ENCODE measurements at regions not wholly inside any gene's neighbourhood (a gene's known extent, or its start where the extent isn't known, plus 50 kb on each side); places are given as distances from the start of the nearest gene placed in this dataset.
"Not testable (repeated sequence)": the region's sequence is repeated elsewhere in the genome, so short reads cannot be mapped to it uniquely, and the experiment has no call there.

- no peak for DNase-seq (ENCODE audit: low spot score)
Observed at GRCh38 chr6:85283436-85283835, 166.4 kb upstream of the NT5E start.

- DNase-seq (ENCODE audit: low spot score): no peak
Observed at GRCh38 chr6:85278466-85279035, 171.3 kb upstream of the NT5E start.

GRCh38 chr6:85276026-85276425 lies 173.9 kb upstream of the NT5E start:
- DNase-seq (ENCODE audit: low spot score): not testable (repeated sequence)

- DNase-seq (ENCODE audit: low spot score): no peak
Observed at GRCh38 chr6:85275338-85275985, 174.4 kb upstream of the NT5E start.

GRCh38 chr6:85273870-85274269 lies 176.0 kb upstream of the NT5E start:
- no peak for DNase-seq (ENCODE audit: low spot score)

- no peak for DNase-seq (ENCODE audit: low spot score)
Observed at GRCh38 chr6:85273046-85273445, 176.8 kb upstream of the NT5E start.

GRCh38 chr6:85272592-85272991 lies 177.3 kb upstream of the NT5E start:
- no peak for DNase-seq (ENCODE audit: low spot score)

- no peak for DNase-seq (ENCODE audit: low spot score)
Observed at GRCh38 chr6:85262621-85263020, 187.3 kb upstream of the NT5E start.

GRCh38 chr6:85261271-85261670 lies 188.6 kb upstream of the NT5E start:
- DNase-seq (ENCODE audit: low spot score): no peak

GRCh38 chr6:85255661-85256060 lies 194.2 kb upstream of the NT5E start:
- no peak for DNase-seq (ENCODE audit: low spot score)

- DNase-seq (ENCODE audit: low spot score): no peak
Observed at GRCh38 chr6:85252552-85252951, 197.3 kb upstream of the NT5E start.

- no peak for DNase-seq (ENCODE audit: low spot score)
Observed at GRCh38 chr6:85252085-85252484, 197.8 kb upstream of the NT5E start.

GRCh38 chr6:85251300-85251699 lies 198.6 kb upstream of the NT5E start:
- DNase-seq (ENCODE audit: low spot score): no peak

- no peak for DNase-seq (ENCODE audit: low spot score)
Observed at GRCh38 chr6:85250586-85251220, 199.2 kb upstream of the NT5E start.

- DNase-seq (ENCODE audit: low spot score): no peak
Observed at GRCh38 chr6:85245004-85245403, 204.9 kb upstream of the NT5E start.

GRCh38 chr6:85241498-85242052 lies 208.3 kb upstream of the NT5E start:
- no peak for DNase-seq (ENCODE audit: low spot score)

- no peak for DNase-seq (ENCODE audit: low spot score)
Observed at GRCh38 chr6:85240787-85241385, 209.0 kb upstream of the NT5E start.

- no peak for DNase-seq (ENCODE audit: low spot score)
Observed at GRCh38 chr6:85237478-85237877, 212.4 kb upstream of the NT5E start.

- no peak for DNase-seq (ENCODE audit: low spot score)
Observed at GRCh38 chr6:85236636-85237035, 213.2 kb upstream of the NT5E start.

- DNase-seq (ENCODE audit: low spot score): not testable (repeated sequence)
Observed at GRCh38 chr6:85227345-85227744, 222.5 kb upstream of the NT5E start.

GRCh38 chr6:85212794-85213193 lies 237.1 kb upstream of the NT5E start:
- DNase-seq (ENCODE audit: low spot score): not testable (repeated sequence)

- DNase-seq (ENCODE audit: low spot score): no peak
Observed at GRCh38 chr6:85195243-85195642, 254.6 kb upstream of the NT5E start.

GRCh38 chr6:85193339-85193738 lies 256.5 kb upstream of the NT5E start:
- no peak for DNase-seq (ENCODE audit: low spot score)
